ENCODE measurements at regions not wholly inside any gene's neighbourhood (a gene's known extent, or its start where the extent isn't known, plus 50 kb on each side); places are given as distances from the start of the nearest gene placed in this dataset.

DNA sequence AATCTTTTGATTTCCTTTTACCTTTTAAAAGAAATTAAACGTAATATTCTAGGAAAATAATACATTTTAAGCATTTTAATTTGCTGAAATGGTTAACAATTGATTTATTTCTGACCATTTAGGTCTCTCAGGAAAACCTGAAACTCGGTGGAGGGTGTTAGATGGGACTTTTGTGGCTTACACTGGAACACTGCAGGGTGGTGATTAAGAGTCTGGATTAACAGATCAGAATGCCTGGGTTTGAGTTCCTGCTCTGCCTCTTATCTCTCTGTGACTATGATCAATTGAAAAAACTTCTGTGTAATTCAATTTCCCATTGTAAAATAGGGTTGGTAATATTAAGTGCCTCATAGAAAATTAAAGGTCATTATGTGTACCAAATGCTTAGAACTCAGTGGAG, 168.7 kb downstream of the UBE2E3 start:
- DNase-seq (ENCODE audit: low spot score) = no peak

DNA sequence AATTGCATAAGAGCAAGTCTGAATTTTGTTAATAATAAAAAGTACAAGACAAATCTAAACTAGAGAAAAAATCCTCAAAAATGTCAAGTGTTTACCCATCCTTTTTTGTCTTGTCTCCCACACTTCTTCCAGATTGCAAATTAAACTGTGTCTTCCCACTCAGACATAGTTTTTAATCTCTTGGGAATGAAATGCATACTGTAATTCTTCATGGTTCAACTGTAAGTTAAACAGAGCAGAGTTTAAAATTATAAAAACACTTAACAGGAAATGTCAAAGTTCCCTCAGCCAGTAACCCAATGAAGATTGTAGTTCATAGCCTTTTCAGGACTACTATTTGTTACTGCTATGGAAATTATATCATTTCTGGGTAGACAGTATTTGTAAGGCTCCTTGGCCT, 171.8 kb downstream of the UBE2E3 start:
- no peak for DNase-seq (ENCODE audit: low spot score)

DNA sequence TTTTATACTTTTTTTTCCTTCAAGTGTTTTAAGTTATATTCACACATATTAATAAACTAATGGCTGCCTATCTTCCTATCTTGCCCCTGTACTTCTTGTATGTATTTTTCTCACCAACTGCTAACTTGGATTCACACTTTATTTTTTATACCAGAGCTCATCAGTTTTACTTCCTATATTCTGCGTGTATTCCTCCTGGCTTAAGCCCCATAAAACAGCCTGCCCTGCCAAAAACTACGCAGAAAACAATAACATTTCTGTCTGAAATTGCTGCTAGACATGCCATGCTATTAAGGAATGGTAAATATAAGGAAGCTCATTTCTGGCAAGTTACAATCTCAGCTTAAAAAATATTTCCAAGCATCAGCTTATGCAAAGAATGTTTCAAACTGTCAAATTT, 172.3 kb downstream of the UBE2E3 start:
- DNase-seq (ENCODE audit: low spot score) = no peak

DNA sequence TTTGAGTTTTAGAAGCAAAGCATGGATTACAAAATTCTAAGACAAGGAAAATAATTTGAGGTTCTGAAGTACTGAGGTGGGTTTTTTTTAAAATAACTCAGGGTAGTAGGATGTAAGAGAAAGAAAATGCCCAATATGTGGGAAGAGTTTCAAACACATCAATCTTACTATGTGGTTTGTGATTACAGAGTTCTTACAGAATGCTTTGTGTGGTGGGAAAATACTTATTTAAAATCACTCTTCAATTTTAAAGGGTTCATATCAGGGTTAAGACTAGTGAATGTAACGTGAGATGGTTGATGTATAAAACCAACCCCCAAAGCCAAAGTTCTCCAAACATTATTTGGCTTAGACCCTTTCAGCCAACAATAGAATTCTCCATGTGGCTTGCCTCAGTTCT, 173.5 kb downstream of the UBE2E3 start:
- DNase-seq (ENCODE audit: low spot score) = no peak

DNA sequence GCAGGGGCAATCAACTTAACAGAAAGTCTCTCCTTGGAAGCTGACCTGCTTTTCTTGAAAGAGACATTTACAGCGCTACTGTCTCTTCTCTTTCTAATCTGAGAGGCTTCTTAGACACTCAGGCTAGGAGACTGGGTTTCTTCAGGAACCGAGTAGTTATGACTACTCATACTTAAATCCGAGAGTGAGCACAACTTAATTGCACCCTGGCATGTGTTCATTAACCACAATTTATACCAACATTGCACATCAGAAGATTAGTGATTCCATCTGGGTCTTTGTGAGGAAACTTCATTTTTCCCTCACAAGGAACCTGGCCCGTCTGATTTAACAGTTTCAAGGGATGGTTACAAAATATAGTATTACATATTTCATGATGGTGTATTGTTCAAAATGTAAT, 176.9 kb downstream of the UBE2E3 start:
- no peak for DNase-seq (ENCODE audit: low spot score)

DNA sequence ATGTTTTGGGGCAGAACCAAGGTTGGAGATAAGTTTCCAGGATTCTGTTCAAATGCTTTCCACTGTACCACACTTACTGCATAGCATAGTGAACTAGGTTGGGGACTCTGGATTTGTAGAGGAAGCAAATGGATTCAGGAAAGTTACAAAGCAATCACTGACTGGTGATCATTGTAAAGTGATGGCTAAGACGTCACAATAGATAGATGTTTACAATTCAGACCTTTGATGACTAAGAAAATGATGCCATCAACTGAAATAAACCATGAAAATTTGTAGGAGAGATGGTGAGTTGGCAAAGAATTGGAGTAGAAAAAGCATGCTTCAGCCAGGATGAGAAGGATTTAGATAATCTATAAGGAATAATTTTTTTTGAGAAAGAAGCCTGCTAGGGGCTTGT, 178.0 kb downstream of the UBE2E3 start:
- DNase-seq (ENCODE audit: low spot score) = no peak

DNA sequence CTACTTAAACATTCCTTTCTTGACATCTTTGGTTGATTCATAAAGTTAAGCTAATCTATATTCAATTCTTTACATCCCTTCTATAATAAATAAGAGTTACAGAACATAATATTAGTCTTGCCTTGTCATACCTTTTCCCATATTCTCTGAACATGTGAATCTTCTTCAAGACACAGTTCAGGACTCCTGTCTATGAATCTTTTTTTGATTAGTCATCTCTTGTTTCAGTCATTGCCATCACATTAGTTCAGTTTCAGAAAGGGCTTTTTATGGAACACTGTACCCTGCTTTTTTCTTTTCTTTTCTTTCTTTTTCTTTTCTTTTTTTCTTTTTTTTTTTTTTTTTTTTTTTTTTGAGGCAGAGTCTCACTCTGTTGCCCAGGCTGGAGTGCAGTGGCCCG, 181.2 kb downstream of the UBE2E3 start:
- DNase-seq (ENCODE audit: low spot score) = no peak

DNA sequence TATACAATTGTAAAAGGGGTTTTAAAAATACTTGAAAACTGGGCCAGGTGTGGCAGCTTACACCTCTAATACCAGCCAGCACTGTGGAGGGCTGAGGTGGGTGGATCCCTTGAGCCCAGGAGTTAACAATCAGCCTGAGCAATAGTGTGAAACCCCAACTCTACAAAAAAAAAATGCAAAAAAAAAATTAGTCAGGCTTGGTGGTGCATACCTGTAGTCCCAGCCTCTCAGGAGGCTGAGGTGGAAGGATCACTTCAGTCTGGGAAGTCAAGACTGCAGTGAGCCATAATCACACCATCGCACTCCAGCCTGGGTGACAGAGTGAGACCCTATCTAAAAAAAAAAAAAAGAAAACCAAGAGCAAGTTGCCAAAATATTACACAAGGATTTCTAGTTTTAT, 182.7 kb downstream of the UBE2E3 start:
- no peak for DNase-seq (ENCODE audit: low spot score)

DNA sequence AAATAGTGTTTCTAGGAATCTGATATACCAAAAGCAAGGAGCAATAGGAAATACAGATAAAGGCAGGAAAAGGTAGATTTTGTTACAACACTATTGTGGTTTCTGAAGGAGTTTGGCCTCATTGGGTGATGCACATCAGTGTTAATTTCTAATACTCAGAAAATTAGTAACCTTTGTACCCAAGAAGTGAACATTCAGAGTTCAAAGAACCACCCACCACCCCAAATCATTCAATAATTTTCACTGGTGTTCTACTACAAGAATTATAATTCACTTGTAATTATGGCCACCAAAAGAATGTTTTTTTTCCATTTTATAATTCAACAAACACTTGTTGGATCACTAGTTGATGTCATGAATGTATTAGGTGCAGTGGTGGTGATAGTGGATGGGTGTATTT, 183.3 kb downstream of the UBE2E3 start:
- no peak for DNase-seq (ENCODE audit: low spot score)

DNA sequence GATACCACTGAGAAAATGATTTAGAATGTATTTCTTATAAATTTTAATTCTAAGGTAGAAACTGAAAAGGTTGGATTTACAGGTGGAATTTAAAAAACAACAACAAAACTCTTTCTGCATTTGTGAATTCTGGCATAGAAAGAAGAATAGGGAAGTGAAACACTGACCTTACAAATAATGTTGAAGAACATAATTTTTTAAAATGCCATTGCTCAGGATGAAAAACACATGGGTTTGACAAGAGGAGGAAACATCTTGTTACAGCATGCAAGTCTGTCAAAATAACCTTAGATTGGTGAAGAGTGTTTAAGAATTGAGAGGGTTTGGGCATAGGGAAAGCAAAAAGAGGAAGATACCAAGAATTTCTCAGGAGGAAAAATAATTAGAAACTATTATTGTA, 184.3 kb downstream of the UBE2E3 start:
- no peak for DNase-seq (ENCODE audit: low spot score)

DNA sequence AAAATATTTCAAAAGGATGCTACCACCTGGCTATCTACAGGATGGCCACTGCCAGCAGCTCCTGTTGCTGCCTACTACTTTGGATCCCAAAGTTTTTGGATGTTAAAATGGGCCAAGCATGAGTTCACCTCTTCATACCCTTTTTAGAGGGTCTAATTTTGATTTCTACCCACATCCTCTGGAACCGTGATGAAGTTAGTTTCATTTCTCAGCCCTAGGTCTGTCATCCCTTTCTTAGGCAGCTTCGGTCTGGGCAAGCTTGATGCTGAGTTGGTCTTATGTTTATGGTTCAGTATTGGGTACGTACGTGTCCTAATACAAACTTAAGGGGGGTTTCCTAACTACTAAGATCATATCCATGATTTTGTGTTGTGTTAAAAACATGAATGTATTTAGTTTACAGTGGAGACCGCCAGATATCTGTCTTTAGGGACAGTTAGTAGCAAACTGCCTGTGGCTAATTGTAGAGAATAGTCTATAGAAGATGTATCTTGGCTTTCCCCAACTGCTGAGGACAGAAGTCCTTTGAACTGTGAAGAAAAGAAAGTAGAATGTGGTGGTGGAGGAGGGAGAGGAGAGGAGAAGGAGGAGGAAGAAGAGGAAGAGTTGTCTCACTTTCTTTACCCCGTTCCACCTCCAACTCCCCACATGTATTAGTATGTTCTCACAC, 184.9 kb downstream of the UBE2E3 start:
- no peak for DNase-seq (ENCODE audit: low spot score)

DNA sequence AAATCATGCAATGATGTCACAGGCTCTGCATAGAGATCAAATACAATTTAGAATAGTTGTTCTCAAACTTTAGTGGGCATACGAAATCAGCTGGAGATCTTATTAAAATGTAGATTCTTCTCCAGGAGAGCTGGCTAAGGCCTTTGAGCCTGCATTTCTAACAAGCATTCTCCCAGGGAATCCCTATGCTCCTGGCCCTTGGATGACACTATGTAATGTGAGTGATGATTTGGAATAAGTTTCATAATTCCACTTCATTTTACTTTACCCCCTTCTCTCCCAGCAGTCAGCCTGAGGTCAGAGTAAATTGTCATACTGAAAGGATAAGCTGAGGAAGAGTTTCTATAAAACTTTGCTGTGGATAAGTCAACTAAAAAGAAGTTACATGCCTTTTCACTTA, 189.1 kb downstream of the UBE2E3 start:
- DNase-seq (ENCODE audit: low spot score) = no peak

DNA sequence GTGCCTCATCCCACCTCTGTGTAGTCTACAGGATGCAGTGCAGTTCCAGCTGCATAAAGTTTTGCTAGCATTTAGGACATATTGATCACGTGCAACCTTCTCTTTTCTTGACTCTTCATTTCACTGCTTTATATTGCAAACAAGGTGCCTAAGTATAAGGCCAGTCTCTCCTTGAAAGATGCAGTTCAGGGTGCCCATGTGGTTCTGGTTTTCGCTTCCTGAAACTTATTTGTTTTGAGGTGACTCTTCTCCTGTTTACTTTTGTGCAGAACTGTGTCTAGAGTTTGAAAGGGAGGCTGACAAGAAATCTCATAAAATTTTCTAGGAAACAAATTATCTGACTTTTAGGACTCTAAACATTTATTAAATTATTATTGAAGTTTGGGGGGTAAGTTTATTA, 189.9 kb downstream of the UBE2E3 start:
- no peak for DNase-seq (ENCODE audit: low spot score)

DNA sequence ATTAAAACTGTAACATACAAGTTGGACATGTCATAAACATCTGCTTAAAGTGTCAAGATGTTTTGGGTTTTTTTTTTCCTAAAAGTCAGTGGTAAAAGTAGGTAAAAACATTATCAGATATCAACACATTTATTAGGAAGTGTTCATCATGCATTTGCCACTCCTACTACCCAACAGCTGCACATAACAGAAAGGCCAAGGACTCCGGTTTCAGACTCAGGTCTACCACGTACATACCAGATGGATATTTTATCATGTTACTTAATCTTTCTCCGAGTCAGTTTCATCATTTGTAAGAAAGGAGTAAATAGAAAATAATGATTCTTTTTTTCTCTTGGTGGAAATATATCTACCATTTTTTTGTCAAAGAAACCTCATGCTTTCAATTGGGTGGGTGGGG, 192.3 kb downstream of the UBE2E3 start:
- DNase-seq (ENCODE audit: low spot score) = no peak

DNA sequence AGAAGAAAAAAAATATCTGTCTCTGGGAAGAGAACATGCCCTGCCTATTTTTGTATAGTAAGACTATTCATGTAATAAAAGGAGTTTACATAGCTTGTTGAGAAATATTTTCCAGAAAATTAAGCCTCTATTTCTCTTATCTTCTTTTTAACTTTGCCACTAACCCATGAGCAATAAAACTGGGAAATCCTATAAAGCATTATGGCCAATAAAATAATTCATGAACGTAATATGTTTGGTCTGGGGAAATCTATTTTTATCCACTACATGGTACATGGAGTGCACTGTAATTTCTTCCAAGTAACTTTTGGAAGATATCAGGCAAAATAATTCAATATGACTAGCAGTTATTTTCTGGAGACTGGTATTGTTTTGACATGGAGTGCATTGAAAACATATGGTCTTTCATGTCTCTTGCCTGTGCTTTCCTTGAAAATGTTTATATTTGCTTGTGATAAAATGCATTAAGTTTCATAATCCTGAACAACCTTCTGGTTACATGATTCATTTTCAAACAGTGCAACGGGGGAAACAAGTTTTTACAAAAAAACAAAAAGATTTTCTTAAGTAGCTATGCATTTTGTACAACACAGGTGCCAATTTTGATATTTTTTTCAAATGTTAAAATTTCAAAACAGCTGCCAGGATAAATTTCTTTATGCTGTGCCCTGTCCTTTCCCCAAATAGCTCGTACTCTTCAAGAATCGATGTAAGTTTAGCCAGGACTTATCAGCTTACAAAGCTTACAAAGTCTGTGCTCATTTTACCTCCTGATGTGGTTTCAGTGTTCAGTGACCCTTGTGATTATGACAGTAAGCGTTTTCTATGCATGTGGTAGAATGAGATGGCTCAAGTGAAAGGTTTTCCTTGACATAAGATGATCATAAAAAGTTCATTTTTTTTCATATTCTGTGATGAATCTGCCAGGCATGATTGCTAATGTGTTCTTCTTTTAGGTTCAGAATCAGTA, 194.5 kb downstream of the UBE2E3 start:
- DNase-seq (ENCODE audit: low spot score) = no peak

DNA sequence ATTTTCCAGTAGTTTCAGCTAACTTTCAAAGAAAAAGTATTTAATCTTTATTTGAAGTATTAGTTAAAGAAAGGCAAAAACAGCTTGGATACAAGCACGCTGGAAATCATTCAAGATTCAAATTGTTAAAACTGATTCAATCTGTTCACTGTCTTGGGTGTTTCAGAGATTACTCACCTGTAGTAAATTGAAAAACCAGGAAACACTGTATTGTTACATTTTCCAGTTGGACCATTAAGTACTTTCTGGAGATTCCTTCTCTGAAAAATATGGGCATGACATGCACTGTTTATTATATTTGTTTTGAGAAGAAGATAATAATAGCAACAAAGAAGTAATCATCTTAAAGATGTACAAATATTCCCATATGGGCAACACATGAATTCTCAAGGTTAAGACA, 196.1 kb downstream of the UBE2E3 start:
- DNase-seq (ENCODE audit: low spot score) = no peak

DNA sequence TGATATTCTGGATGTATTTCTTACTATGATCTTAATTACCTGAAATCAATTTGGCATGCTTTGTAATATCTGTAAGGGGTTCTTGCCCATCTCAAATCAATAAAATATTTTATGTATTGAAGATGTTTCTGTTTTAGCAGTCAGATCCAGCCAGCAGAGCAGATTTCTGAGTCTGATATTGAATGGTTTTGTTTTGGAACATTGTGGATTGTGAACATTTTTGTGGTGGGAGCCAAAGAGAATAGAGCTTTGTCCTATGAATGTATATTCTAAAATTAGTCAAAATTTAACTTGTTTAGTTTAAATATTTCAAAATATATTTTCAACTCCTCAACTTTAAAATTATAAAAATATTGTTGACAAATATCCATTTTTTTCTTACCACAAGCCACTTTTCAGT, 197.0 kb downstream of the UBE2E3 start:
- DNase-seq (ENCODE audit: low spot score) = no peak

DNA sequence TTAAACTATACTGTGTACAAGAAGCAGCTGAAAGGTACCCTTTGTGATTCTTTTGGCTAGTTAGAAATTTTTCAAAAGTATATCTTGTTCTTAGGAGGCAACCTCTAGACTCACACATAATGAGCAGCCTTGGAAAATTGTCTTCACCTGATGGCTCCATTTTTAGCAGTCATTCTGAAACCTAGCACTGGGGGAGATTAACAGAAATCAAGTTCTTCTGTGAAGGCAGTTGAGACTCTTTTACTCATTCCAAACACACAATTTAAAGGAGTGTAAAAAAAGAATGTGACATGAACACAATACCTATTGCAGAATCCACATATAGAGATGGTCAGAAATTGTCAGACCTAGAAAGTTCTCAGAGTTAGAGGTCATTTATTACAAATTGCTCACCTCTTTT, 197.7 kb downstream of the UBE2E3 start:
- DNase-seq (ENCODE audit: low spot score) = no peak

DNA sequence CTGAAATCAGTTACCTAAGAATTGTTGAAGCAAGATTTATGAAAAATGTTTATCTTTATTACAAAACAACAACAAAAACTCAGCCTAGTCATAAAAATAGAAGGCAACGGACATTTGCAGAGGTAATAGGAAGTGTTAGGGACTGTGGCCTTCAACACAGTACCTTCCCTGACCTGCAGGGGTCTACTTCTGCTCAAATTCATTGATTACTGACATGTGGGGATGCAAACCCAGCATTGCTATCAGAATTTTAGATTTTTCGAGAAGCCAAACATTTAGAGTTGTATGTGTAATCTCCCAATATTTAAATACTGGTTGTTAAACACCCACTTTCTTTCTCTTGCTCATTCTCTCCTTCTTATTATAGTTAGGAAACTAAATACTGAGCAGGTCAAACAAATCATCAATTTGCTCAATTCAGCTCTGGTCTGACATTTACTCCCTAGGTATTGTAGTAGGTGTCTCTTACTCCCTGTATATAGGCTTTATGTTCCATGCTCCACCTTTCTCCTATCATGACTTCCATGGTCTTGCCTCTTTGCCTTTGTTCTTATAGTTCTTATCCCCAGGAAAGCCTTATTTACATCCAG, 198.5 kb downstream of the UBE2E3 start:
- DNase-seq (ENCODE audit: low spot score) = peak; percentile 19

DNA sequence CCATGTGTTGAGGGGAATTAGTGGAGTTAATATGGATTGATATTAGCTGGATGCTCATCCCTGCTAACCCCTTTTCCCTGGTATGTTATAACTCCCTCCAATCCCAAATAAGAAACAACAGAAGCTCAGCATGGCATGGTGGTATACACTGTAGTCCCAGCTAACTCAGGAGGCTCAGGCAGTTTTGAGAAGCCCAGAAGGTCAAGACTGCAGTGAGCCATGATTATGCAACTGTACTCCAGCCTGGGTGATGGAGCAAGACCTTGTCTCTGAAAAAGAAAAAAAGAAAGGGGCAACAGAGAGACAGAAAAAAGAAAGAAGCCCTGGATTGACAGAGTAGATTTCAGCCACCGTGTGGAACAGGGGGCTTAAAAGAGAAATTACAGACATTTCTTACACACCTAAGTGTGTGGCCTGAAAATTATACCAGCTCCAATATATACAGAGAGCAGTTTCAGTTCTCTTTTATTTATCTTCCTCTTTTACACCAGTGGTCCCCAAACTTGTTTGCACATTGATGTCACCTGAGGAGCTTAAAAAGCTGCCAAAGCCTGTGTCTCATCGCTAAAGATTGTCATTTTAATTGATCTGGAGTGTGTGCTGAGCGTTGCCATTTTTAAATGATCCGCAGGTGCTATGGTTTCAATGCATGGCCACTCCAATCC, 203.6 kb downstream of the UBE2E3 start:
- DNase-seq (ENCODE audit: low spot score) = no peak

DNA sequence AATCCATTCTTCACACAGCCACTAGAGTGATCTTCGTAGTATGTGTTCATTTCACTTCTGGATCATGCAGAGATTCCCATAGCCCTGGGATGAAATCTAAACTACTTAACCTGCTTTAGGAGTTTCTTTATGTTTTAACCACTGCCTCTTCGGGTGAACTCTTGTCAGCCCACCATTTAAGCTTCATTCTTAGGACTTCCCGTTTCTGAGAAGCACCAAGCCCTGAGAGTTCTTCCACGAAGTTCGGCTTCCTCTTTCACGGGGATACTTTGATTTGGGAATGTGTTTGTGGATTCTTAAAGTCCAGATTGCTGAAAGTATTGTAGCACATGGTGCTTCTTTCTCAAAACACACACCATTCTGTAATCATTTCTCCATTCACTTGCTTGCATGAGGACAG, 205.0 kb downstream of the UBE2E3 start:
- no peak for DNase-seq (ENCODE audit: low spot score)

DNA sequence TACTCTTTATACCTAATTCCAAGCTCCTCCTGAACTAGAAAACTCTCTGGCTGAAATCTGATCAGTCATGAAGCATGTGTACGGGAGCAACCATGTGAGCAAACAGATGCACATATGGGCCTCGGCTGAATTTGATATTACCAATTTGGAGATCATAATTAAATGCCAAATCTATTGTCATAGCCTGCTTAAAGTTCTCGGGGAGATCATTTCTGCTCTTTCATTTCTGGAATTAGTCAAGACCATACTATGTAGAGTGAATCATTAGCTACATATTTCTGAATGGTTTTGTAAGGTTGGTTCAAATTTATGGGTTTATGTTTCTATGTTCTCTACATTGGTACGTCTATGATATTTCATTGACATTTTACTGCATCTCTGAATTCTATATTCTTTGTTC, 205.5 kb downstream of the UBE2E3 start:
- no peak for DNase-seq (ENCODE audit: low spot score)

All from SK-N-DZ (cell line).